ENCODE measurements at regions not wholly inside any gene's neighbourhood (a gene's known extent, or its start where the extent isn't known, plus 50 kb on each side); places are given as distances from the start of the nearest gene placed in this dataset.
A peak's percentile ranks its signal among the peaks of the same experiment; 100 is the strongest.

DNA sequence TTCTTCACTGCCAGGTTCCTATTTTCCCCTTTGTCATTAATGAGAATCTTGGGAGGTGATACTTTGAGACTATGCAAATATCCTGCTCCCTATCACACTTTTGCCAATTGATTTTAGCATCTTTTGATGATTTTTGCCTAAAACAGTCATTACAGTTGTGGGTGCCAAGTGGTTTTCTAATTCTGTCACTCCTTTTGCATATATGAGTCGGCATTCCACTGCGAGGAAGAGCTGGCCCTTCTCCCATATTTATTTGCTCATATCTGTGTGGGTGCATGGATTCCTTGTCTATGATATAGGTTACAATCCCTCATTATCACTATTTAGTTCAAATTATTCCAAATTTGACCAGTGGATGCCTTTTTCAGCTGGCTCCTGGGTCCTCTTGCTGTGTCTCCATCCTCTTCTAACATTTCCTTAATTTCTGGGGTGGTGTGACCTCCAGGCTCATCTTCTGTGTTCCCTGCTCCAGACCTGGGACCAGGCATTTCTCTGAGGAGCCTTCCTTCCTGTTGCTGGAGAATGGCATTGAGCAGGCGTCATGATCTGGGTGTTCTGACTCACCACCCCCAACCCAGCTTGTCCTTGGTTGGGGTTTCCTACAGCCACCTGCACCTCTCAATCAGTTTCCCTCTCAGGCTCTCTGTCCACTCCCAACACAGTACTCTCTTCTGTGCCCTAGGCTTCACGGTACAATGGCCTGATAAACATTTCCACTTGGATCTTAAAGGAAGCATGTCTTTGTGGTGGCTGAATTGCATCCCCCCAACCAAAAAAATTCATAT, 106.7 kb downstream of the NXNL2 start:
- no peaks in the 10 kb centered on the region for H3K36me3 ChIP-seq
- 72 to 85% methylated on average over 4 of the region's 4 CpGs for WGBS, 2 donors
- H3K27me3 ChIP-seq, result no peaks in the 10 kb centered on the region
- H3K9me3 ChIP-seq, result peaks cover 0 to 5% (median 2%) of the 10 kb centered on the region in 4 donors
- no peak overlapping the region for H3K27ac ChIP-seq
- no peak overlapping the region for H3K4me3 ChIP-seq
- peaks cover 0 to 17% (median 12%) of the 10 kb centered on the region in 4 donors for H3K4me1 ChIP-seq
- TF ChIP-seq CTCF (IDR thresholded peaks at IDR 0.05) (no peak), POLR2A (IDR thresholded peaks at IDR 0.05) (no peak)
- intact Hi-C loops (cut with DNase I), result no loop called here
- no peak for DNase-seq

DNA sequence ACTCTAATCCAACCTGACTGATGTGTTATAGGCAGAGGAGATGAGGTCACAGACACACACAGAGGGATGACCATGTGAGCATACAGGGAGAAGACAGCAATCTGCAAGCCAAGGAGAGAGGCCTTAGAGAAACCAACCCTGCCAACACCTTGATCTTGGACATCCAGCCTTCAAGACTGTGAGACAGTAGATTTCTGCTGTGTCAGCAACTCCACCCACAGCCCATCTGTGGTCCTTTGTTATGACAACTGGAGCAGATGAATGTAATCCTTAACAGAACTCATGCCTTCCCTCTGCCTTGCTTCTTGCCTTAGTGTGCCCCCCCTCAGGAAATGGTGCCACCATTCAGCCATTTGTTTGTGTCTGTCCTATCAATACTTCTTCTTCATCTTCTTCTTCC, 107.4 kb downstream of the NXNL2 start:
- no peak overlapping the region for H3K4me3 ChIP-seq
- no peak for TF ChIP-seq CTCF (IDR thresholded peaks at IDR 0.05)
- TF ChIP-seq POLR2AphosphoS5 (IDR thresholded peaks at IDR 0.05), result no peak
- no peak for TF ChIP-seq POLR2A (IDR thresholded peaks at IDR 0.05)
- TF ChIP-seq EP300 (IDR thresholded peaks at IDR 0.05), result no peak
- intact Hi-C loops (cut with DNase I), result no loop called here
- H3K27me3 ChIP-seq, result no peaks in the 10 kb centered on the region
- H3K9me3 ChIP-seq, result peaks cover 0 to 3% (median 0%) of the 10 kb centered on the region in 4 donors
- peaks cover 0 to 17% (median 12%) of the 10 kb centered on the region in 4 donors for H3K4me1 ChIP-seq
- H3K36me3 ChIP-seq, result no peaks in the 10 kb centered on the region
- H3K27ac ChIP-seq, result no peak overlapping the region
- DNase-seq, result no peak

GRCh38 chr9:88643931-88644330, 109.0 kb downstream of the NXNL2 start:
- Histone ChIP-seq H3K27me3 (no peaks in the 10 kb centered on the region), H3K27ac (no peak overlapping the region), H3K9me3 (no peaks in the 10 kb centered on the region), H3K4me3 (no peak overlapping the region), H3K36me3 (no peaks in the 10 kb centered on the region), H3K4me1 (peaks cover 0 to 17% (median 12%) of the 10 kb centered on the region in 4 donors)
- DNase-seq, result no peak
- TF ChIP-seq POLR2A (IDR thresholded peaks at IDR 0.05) (no peak), EP300 (IDR thresholded peaks at IDR 0.05) (no peak), POLR2AphosphoS5 (IDR thresholded peaks at IDR 0.05) (no peak), CTCF (IDR thresholded peaks at IDR 0.05) (no peak)
- intact Hi-C loops (cut with DNase I), result no loop called here
- 79 to 90% methylated on average over 4 of the region's 4 CpGs for WGBS, 2 donors

DNA sequence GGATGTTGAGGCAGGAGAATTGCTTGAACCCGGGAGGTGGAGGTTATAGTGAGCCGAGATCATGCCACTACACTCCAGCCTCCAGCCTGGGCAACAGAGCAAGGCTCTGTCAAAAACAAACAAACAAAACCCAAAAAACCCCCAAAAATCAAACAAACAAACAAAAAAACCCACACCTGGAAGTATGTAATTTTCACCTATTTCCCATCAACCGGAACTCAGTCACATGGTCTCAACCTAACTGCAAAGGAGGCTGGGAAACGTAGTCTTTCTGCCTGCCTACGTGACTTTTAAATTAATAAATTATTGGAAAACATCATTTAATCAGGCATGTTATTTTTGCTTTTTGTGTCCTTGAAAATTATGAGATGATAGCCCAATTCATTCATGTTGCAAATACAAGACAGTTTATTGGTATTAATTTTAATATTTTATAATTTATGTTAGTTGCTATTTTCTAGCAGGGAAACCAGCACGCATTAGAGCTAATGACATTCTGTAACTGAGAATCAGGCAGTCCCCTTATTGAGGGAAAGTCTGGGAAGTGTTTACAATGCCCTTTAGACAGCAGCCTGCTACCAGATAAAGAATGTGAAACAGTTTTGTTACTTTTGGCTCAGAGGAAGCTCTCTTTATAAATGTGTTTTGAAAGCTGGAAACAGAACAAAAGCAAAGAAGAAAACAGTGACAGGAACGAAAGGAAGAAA, 110.3 kb downstream of the NXNL2 start:
- TF ChIP-seq POLR2AphosphoS5 (IDR thresholded peaks at IDR 0.05), result no peak
- no peak for TF ChIP-seq POLR2A (IDR thresholded peaks at IDR 0.05)
- TF ChIP-seq EP300 (IDR thresholded peaks at IDR 0.05), result no peak
- Histone ChIP-seq H3K27ac (peak overlapping the region in 3 of 4 donors; percentile 35 to 71 (median 55)), H3K4me3 (peak overlapping the region in 1 of 4 donors; percentile 9), H3K4me1 (peaks cover 0 to 17% (median 12%) of the 10 kb centered on the region in 4 donors), H3K9me3 (no peaks in the 10 kb centered on the region), H3K27me3 (no peaks in the 10 kb centered on the region), H3K36me3 (no peaks in the 10 kb centered on the region)
- 80 to 81% methylated on average over 7 of the region's 7 CpGs for whole genome bisulfite sequencing, 2 donors
- DNase-seq, result no peak
- intact Hi-C loops (cut with DNase I), result no loop called here

GRCh38 chr9:88645879-88646199, 110.9 kb downstream of the NXNL2 start:
- WGBS, 2 donors, result 87 to 89% methylated on average over 10 of the region's 10 CpGs
- H3K4me3 ChIP-seq, result peak overlapping the region in 1 of 4 donors; percentile 9
- peaks cover 0 to 17% (median 12%) of the 10 kb centered on the region in 4 donors for H3K4me1 ChIP-seq
- peak overlapping the region in 3 of 4 donors; percentile 35 to 71 (median 55) for H3K27ac ChIP-seq
- intact Hi-C loops (cut with DNase I), result no loop called here
- H3K27me3 ChIP-seq, result no peaks in the 10 kb centered on the region
- DNase-seq, result no peak
- TF ChIP-seq CTCF (IDR thresholded peaks at IDR 0.05) (no peak), EP300 (IDR thresholded peaks at IDR 0.05) (no peak), POLR2A (IDR thresholded peaks at IDR 0.05) (no peak), POLR2AphosphoS5 (IDR thresholded peaks at IDR 0.05) (no peak)
- H3K9me3 ChIP-seq, result no peaks in the 10 kb centered on the region
- no peaks in the 10 kb centered on the region for H3K36me3 ChIP-seq
